Activated CD8-positive, alpha-beta memory T cell treated with anti-CD3 and anti-CD28 coated beads for 24 hours (primary cell): ENCODE measurements at regions not wholly inside any gene's neighbourhood (a gene's known extent, or its start where the extent isn't known, plus 50 kb on each side); places are given as distances from the start of the nearest gene placed in this dataset.
"Not testable (repeated sequence)": the region's sequence is repeated elsewhere in the genome, so short reads cannot be mapped to it uniquely, and the experiment has no call there.

Experiments
- DNase-seq: peaks from one replicate; pipeline ENCODE4 v3.0.0-alpha.2; 2020

DNA sequence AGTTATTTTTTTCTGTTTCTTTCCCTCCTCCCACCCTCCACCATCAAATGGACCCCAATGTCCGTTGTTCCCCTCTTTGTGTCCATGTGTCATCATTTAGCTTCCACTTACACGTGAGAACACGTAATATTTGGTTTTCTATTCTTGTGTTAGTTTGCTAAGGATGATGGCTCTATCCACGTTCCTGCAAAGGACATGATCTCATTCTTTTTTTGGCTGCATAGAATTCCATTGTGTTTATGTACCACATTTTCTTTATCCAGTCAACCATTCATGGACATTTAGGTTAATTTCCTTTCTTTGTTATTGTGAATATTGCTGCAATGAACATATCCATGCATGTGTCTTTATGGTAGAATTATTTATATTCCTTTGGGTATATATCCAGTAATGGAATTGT is 91.3 kb upstream of the TNP1 start:
- DNase-seq: no peak

DNA sequence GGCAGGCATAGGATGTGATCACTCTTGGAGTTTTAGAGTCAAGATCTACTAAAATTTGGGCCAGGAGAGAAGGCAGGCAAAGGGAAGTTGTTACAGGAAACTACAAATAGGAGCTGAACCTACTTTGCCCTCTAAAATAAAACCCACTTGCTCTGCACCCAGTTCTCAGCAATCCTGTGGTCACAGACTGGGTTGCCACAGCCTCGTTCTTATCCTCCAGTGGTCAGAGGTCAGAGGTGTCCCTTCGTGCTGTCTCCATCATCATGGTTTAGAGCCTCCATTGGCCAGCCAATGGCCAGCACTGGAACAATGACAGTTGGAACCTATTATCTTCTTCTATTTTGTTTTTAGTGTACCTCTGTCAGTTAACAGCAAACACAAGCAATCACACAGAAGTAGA is 90.7 kb upstream of the TNP1 start:
- no peak for DNase-seq

DNA sequence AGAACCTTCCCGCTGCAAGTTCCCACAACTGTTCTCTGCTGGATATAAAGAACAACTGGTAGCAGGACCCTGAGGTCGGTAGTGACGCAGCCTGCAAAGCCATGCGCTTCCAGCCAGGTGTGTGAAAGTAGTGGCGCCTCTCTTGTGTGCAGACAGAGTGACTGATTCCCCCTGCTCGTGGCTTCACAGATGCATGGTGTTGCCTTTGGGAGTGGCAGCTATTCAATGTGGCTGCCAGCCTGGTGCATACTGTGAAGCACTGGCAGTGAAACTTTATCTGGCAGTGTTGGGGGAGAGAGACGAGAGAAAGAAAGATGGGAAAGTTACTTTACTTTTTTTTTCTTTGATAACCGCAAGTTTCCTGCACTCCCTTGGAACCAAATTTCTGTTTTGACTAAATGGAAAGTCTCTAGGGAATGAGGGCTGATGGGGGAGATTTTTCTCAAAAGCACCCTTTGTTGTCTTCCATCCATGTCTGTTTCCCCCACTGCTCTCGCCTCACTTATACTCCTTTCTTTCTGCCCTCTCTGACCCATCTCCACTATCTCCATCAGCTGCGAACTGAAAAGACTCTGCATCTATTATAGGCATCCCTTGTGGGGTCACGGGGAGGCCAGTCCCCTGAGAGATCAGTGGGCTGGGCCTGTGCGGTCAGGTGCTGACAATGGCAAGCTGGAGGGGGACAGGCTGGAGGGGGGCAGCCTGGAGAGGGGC is 90.0 kb upstream of the TNP1 start:
- DNase-seq: no peak

DNA sequence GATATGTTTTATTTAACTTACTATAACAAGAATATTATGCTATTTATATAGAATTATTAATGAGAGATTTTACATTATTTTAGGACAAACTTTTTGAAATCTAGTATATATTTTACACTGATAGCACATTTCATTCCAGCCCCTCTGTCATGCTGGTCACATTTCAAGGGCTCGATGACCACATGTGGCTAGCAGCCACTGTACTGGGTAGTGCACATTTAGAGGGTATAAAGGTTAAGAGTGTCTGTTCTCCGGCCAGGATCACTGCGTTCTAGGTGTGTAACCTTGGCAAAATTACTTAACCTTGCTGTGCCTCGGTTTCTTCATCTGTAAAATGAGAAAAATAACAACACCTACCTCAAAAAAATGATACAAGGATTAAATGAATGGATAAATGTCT is 87.2 kb upstream of the TNP1 start:
- no peak for DNase-seq

DNA sequence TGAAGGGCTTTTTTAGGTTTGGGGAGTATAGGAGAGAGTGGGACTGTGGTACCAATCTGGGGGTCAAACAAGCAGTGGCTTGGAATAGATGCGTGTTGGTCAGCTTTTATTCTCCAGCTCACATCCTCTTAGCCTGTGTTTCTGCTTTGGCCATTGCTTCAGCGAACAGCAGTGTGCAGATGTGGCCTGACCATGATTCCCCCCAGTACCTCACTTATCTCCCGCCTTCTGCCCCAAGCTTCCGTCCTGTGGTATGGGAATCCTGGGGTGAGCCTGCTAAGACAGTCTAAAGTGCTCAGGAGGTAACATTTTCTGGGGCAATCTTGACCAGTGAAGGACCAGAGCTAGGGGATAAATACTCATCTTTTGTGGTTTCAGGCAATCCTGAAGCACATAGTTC is 84.9 kb upstream of the TNP1 start:
- no peak for DNase-seq

DNA sequence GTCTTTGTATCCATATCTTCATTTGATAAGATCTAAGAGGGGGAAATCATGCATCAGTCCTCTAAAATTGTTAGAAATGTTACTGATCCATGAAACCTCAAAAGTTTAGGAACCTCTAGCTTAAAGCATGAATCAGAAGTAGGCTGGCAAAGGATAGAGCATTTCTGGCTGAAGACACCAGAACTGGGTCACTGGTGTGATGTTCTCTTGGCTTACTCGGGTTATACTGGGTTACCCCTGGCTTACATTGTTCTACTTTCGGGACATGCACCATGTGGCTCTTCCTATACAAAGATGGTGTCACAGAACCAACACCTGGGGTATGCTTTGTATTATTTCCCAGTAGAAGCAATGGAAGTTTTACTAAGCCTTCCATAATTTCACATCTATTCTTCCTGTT is 83.2 kb upstream of the TNP1 start:
- no peak for DNase-seq

DNA sequence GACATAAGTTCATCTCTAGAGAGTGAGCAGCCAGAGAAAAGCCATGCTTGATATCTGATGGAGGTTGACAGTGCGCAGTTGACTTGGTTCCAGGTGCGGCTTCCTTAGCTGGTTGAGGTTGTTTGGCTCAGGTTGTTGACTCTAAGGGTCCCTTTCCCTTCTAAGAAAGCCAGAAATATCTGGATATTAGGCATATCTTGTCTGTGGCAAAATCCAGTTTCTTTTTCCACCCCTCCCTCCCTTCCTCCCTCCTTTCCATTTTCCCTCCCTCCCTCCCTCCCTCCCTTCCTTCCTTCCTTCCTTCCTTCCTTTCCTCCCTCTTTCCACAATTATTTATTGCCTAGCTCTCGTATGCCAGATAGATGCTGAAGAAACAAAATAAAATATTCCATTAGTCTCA is 82.6 kb upstream of the TNP1 start:
- DNase-seq: no peak

DNA sequence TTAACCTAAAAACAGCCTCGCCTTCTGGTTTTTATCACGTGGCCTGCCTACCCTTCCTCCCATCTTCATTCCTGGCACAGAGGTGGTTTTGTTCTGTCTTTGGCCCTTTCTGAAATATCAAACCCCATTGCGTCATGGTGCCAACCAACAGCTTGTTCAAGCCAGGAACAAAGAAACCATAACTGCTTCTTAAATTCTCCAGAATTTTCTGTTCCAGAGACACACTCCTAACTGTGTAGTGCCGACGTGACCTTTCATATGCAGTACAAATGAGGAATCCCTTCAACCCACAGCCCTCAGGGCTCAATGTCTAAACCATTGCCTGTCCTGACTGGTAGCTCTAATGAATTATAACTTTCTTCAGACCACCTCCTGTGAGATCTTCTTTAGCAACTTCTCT is 82.2 kb upstream of the TNP1 start:
- no peak for DNase-seq

DNA sequence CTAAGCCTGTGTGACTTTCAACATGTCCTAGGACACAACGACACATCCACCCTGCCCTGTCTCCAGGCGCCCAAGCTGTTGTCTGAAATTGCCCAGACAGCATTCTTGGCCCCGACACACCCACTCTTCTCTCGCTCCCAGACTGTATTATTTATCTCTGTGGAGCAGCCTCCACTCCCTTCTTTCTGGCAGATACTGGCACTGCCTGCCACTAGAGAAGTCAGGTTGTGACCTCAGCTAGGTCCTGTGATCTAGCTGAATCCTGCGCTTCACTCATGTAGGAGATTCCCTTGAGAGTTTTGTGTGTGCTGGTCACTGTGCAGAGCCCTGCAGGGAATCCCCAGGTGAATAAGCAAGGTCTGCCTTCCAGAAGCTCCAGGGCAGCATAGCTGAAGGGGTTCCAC is 77.1 kb upstream of the TNP1 start:
- no peak for DNase-seq

DNA sequence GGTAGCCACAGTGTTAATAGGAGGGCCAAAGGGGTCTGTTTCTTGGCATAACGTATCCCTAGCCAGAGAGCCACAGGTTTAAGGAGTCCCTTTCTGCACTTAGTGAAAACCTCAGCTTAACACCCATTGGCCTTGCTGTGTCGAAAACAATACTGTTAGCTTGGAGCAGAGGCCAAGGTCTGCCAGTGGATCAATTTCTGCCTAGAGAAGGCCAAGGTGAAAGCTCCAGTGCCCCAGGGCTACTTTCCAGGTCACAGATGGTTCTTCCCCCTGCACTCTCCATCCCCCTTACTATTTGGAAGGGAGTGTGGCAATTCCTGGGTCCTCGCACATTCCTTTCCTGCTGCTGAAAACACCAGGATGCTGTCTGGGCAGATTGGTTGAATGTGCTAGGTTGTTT is 74.8 kb upstream of the TNP1 start:
- DNase-seq: no peak

DNA sequence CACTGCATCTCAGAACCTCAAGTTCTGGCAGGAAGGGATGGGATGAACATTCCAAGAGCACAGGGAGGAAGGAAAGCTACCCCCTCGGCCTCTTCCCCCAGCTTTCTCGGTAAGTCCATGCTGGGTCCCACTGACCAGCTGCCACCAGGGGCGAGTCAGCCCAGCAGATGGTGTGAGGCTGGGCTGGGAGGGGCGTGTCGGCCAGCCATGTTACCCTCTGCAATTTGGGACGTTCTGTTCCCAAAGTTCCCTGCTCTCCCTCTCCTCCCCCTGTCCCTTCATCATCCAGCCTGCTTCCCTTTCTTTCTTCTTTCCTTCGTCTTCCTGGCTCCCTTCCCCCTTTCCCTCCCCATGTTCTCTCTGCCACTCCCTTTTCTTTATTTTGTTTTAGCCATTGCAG is 74.3 kb upstream of the TNP1 start:
- DNase-seq: no peak

DNA sequence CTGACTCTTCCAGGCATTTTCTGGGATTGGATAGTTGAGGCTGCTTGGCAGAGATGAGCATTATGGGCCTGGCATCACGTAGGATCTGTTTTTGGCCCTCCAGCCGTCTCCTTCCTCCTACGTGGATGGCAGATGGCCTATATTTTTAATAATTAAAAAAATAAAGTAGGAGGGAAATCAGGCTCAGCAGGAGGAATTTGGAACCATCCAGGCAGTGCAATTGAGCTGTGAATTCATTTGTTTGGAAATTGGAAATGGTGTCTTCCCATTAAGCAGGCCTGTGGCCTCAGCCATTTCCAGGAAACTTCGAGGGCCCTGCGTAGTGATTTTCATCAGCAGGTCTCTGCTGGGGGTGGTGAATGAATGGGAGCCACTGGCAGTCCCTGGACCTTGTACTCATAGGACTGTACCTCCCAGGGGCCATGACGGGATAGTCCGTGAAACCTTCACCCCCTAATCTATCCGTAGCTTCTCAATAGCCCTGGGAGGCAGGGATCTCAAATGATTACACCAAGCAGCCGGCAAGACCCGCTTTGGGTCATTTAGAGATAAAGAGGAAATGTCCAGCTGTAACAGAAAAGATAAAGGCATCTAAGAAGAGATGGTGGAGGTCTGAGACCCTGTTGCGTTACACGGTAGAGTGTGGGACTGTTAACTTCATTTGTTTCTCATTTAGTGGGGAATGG is 73.1 kb upstream of the TNP1 start:
- no peak for DNase-seq

DNA sequence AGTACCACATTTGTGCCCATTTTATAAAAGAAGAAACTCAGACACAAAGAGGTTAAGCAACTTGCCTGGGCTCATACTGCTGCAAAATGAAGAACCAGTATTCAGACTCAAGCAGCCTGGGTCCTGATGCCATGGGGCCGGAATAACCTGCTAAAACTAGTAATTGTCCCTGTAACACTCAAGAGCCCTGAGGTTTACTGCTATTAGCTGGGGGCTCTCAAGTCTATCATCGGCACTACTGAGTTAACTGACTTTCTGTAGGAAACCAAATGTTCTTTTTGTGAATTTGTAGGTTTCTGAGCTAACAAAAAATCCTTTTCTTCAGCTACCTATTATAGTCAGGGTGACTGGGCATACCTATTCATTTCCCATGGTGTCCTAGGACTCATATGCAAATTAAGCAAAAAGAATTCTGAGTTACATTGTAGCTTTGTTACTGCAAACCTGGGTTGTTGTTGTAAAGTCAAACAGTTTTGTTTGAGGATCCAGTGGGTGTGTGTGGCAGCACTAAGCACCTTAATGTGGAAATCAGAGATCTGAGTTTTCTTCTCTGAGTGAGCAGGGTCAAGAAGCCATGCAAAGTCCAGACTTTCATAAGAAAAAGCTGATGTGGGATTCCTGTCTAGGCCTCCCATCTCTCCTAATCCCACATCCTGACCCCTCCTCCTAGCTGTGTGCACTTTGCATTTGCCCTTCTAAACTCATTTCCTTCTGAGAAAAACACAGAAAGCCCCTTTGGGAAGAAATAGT is 72.4 kb upstream of the TNP1 start:
- no peak for DNase-seq

DNA sequence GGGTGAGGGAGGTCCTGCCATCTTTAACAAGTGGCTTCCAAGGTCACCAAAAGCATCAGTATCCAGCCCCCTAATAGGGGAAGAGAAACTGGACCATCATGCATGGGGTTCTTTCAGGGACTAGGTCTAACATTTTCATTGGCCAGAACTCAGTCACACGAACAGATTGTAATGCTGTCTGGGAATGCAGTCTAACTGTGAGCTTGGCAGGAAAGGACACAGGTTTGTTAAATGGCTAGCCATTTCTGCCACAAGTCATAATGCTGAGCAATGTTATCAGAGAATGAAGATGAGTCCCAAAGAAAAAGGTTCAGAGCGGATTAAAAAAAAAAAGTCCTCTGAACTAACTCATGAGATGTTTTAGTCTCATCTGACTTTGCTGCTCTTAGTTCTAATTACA is 70.9 kb upstream of the TNP1 start:
- no peak for DNase-seq

DNA sequence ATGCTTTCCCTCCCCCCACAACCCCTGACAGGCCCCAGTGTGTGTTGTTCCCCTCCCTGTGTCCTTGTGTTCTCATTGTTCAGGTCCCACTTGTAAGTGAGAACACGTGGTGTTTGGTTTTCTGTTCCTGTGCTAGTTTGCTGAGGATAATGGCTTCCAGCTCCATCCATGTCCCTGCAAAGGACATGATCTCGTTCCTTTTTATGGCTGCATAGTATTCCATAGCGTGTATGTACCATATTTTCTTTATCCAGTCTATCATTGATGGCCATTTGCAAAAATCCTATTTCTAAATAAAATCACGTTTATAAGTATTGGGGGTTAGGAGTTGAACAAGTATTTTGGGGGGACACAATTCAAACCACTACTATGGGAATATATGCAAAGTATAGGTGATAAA is 69.5 kb upstream of the TNP1 start:
- not testable (repeated sequence) for DNase-seq

DNA sequence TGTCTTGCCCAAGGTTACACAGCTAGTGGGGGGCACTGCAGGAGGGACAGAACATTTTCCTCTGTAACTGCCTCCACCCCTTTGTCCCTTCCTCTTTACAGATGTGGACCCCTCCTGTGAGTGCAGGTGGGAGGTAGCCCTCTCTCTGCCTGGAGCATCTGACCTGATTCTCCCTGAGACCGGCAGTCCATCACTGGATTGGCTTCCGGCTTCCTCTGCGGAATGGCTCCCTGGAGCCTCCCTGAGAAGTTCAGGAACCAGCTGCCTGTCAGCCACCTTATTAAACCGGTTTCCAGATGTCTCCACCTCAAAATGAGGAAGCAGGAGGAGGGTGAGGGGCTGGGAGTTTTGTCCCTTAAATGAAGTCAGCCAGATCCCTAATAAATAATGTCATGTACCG is 67.3 kb upstream of the TNP1 start:
- no peak for DNase-seq

DNA sequence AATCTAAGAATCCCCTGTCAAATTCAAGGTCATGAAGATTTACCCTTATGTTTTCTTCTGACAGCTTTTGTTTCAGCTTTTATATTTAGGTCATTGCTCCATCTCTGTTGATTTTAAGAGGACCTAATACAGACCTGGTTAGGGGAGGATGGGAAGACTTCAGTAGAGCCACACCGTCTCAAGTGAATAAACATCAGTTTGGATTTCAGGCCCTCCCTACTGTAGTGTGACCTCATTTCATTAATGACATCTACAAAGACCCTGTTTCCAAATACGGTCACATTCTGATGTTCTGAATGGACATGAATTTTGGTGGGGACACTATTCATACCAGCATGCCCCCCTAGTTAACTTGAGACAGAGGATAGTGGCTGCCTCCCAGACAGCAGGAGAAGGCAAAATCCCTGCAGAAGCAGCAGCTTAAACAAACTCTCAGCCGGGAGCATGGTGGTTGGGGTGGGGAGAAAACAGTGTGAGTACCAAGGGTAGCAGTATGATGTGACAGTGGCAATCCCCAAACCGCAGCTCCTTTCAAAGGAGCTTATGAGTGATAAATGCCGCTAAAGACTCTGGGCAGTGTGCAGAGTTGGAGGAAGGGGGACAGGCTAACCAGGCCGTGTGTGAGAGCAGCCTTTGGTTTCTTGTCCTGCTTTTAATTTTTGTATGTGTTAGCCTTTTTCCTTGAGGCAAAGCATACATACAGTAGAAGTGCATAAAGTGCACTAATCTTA is 65.9 kb upstream of the TNP1 start:
- no peak for DNase-seq

DNA sequence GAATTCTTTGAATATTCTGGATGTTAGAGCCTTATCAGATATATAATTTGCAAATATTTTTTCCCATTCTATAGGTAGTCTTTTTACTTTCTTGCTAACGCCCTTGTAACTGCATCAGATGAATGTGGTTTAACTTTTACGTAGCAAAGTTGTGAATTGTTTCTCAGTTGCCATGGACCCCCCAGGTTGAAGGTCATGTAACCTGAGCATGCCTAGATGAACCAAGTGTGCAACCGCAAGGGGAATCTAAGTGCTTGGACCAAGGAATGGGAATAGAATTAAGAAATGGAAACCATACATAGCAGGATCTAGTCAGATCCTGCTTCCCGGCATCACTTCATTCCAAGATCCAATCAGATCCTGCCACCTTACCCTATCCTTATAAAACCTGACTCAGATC is 65.1 kb upstream of the TNP1 start:
- DNase-seq: no peak

DNA sequence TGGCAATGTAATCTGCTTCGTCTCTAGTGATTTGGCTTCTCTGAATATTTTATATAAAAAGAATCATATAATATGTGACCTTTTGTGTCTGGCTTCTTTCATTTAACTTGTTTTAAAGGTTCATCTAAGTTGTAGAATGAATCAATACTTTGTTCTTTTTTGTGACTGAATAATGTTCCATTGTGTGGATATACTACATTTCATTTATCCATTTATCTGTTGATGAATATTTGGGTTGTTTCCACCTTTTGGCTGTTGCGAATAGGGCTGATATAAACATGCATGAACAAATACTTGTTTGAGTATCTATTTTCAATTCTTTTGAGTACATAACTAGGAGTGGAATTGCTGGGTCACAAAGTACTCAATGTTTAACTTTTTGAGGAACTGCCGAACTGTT is 63.8 kb upstream of the TNP1 start:
- DNase-seq: no peak

DNA sequence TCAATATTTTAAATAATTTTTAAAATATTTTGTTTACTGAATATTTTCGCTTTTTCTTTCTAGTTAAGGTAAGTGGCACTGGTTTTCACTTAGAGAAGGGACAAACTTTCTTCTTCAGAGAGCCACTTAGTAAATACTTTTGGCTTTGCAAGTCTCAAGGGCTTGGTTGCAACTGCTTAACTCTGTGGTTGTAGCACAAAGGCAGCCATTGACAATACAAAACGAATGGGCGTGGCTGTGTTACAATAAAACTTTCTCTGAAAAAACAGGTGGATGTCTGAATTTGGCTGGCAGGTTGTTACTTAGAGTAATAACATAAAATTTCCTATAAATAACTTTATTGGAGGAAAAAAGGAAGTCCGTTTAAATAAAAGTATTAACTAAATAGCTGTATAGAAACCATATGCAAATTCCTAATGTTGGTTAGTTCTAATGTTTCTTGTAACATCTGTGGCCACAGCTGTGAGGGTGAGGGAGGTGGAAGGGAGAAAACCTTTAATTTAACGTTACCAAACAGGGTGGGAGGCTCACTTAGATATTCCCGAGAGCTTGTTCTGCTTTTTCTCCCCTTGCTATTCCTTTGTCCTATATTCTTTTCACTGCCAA is 62.4 kb upstream of the TNP1 start:
- no peak for DNase-seq

DNA sequence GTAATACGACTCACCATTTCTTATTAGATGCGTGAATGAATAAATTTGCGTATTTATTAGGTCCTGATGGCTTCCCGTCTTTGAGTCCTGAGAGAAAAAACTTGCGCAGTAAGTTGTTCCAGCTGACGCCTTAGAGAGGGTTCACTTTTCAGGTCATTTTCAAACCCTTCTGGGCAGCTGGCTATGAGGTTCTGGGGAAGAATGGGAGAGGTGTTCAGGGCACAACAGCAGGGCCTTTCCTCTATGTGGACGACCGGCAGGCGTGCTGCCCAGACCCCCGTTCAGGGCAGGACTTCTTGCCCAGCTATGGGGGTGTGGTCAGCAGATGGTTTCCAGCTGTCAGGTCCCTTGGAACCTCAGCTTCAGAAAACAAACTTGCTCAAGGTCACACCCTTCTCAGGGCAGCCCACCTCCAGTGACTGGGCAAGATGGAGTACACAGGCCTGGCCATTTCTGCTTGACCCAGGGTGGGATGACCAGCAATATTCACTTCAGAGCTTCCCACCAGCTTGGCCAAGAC is 61.1 kb upstream of the TNP1 start:
- no peak for DNase-seq

DNA sequence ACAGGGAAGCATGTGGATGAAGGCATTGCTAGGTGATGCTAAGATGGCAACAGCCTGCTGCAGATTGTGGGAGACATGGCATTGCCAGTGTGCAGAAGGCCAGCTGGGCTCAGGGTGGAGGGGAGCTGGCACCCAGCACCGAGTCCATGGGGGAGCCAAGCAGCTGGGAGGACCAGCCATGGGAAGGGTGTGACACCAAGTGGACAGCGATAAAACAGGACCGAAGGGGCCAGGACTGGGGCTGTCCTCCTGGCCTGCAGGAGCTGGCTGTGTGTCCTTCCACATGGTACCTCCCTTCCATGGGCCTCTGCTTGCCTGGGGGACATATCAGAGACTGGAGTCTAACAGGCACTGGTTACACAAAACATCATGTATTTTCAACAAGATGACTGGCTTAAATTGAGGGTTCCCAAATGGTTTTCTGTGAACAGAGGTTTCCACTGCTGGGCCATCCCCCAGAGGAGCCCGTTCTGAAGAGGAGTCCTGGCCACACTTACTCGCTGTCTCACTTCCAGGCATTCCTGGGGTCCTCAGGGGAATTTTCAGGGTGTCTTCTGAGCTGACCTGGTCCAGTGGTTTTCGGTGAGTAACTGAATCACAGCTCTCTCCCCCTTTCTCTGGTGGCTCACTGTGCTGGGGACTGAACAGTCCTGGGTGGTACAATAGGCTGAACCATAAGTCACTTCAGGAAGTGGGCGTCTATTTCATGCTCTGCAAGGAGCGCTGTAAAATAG is 60.4 kb upstream of the TNP1 start:
- DNase-seq: no peak
